RWPE2 (cell line): ENCODE measurements at regions not wholly inside any gene's neighbourhood (a gene's known extent, or its start where the extent isn't known, plus 50 kb on each side); places are given as distances from the start of the nearest gene placed in this dataset.

Experiments
- ATAC-seq: fragments of 200-7000 bp; cut with Tn5 transposase; 3 replicates; pipeline ENCODE4 v1.9.1; 2021; ENCODE audit warnings: low read depth
- DNase-seq: peaks from one replicate; pipeline ENCODE4 v3.0.0-alpha.2; 2020; ENCODE audit warnings: low spot score
- H3K27ac ChIP-seq: fragments of 450-650 bp; 2 replicates; pipeline ENCODE4 v1.5.1; 2017; ENCODE audit warnings: mild to moderate bottlenecking; ENCODE audit not compliant: poor library complexity, severe bottlenecking
- H3K27me3 ChIP-seq: fragments of 250-450 bp; sonication (Bioruptor Pico); 2 replicates; pipeline ENCODE4 v1.5.1; 2021; ENCODE audit warnings: mild to moderate bottlenecking, moderate library complexity; ENCODE audit not compliant: insufficient read depth, poor library complexity, severe bottlenecking
- H3K36me3 ChIP-seq: fragments of 250-450 bp; sonication (Bioruptor Pico); 2 replicates; pipeline ENCODE4 v1.5.1; 2020; ENCODE audit warnings: low read depth, mild to moderate bottlenecking, moderate library complexity
- H3K4me1 ChIP-seq: fragments of 250-450 bp; sonication (Bioruptor Pico); 2 replicates; pipeline ENCODE4 v1.5.1; 2021; ENCODE audit warnings: mild to moderate bottlenecking, moderate library complexity; ENCODE audit not compliant: insufficient read depth, poor library complexity, severe bottlenecking
- H3K4me3 ChIP-seq: fragments of 250-450 bp; sonication (Bioruptor Pico); 2 replicates; pipeline ENCODE4 v1.5.1; 2021; ENCODE audit warnings: mild to moderate bottlenecking, moderate library complexity; ENCODE audit not compliant: severe bottlenecking
- H3K9me3 ChIP-seq: fragments of 250-450 bp; sonication (Bioruptor Pico); 2 replicates; pipeline ENCODE4 v1.5.1; 2021; ENCODE audit warnings: mild to moderate bottlenecking, moderate library complexity; ENCODE audit not compliant: severe bottlenecking
- TF ChIP-seq, protein P1 (sequence below): fragments of 450-650 bp; IDR thresholded peaks from one replicate; pipeline ENCODE4 v1.5.1; 2017; ENCODE audit warnings: mild to moderate bottlenecking, moderate library complexity; ENCODE audit not compliant: poor library complexity, severe bottlenecking

DNA sequence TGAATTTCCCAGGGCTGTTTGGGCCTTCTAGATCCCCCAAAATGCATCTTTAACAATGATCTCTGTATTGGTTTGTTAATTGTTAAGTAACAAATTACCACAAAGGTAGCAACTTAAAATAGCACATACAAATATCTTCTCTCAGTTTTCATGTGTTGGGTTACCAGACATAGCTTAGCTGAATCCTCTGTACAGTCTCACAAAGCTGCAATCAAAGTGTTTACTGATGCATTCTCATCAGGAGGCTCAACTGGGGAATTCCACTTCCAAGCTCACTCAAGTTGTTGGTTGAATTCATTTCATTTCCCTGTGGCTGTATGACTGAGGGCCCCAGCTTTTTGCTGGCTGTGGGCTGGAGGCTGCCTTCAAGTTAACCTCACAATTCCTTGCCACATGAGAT lies 297.6 kb downstream of the RPLP1 start:
- Histone ChIP-seq H3K9me3 (no peaks in the 10 kb centered on the region), H3K27ac (no peak overlapping the region), H3K36me3 (no peaks in the 10 kb centered on the region), H3K4me1 (no peaks in the 10 kb centered on the region), H3K4me3 (no peak overlapping the region), H3K27me3 (no peaks in the 10 kb centered on the region)
- TF ChIP-seq, protein P1, sequence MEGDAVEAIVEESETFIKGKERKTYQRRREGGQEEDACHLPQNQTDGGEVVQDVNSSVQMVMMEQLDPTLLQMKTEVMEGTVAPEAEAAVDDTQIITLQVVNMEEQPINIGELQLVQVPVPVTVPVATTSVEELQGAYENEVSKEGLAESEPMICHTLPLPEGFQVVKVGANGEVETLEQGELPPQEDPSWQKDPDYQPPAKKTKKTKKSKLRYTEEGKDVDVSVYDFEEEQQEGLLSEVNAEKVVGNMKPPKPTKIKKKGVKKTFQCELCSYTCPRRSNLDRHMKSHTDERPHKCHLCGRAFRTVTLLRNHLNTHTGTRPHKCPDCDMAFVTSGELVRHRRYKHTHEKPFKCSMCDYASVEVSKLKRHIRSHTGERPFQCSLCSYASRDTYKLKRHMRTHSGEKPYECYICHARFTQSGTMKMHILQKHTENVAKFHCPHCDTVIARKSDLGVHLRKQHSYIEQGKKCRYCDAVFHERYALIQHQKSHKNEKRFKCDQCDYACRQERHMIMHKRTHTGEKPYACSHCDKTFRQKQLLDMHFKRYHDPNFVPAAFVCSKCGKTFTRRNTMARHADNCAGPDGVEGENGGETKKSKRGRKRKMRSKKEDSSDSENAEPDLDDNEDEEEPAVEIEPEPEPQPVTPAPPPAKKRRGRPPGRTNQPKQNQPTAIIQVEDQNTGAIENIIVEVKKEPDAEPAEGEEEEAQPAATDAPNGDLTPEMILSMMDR: no peak
- ATAC-seq (no peak), DNase-seq (no peak)

DNA sequence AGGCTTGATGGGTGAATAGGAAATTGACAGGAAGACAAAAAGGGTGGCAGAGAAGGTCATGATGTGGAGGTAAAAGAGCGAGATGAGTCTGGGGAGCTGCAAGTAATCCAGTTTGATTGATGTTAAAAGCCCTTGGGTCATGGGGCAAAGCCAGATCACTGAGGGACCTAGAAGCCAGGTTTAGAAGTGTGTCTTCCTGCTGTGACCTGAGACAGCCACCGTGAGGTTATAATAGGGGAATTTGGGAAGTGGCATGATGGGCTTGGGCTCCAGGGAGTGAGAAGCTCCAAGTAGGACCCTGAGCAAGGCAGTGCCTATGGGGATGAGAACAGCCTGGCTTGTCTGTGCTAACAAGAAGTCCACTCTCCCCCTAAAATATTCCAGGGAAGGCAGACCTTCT lies 298.5 kb downstream of the RPLP1 start:
- TF ChIP-seq, protein P1: no peak
- no peaks in the 10 kb centered on the region for H3K27me3 ChIP-seq
- DNase-seq: no peak
- H3K4me1 ChIP-seq: no peaks in the 10 kb centered on the region
- H3K36me3 ChIP-seq: no peaks in the 10 kb centered on the region
- H3K4me3 ChIP-seq: no peak overlapping the region
- H3K27ac ChIP-seq: no peak overlapping the region
- no peak for ATAC-seq
- no peaks in the 10 kb centered on the region for H3K9me3 ChIP-seq

DNA sequence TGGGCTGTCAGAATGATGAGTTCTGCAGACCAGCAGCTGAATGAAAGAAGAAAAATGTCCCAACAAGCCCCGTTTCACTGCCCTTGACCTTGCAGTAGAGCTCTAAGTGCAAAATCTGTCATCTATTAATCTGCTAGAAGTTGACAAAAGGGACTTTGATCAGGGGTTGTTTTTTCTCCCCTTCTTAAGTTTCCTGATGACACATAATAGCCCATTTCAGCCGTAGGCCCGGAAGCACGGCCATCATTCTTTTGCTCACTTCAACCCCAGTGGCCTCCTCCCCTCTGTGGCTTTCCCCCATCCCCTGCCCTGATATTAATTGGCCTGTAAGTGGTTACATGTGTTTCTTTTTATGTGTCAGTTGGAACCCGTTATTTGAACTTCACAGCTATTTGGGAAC lies 298.9 kb downstream of the RPLP1 start:
- H3K4me1 ChIP-seq: no peaks in the 10 kb centered on the region
- no peaks in the 10 kb centered on the region for H3K36me3 ChIP-seq
- H3K4me3 ChIP-seq: no peak overlapping the region
- no peak overlapping the region for H3K27ac ChIP-seq
- TF ChIP-seq, protein P1: no peak
- no peaks in the 10 kb centered on the region for H3K27me3 ChIP-seq
- no peaks in the 10 kb centered on the region for H3K9me3 ChIP-seq
- ATAC-seq (no peak), DNase-seq (no peak)

DNA sequence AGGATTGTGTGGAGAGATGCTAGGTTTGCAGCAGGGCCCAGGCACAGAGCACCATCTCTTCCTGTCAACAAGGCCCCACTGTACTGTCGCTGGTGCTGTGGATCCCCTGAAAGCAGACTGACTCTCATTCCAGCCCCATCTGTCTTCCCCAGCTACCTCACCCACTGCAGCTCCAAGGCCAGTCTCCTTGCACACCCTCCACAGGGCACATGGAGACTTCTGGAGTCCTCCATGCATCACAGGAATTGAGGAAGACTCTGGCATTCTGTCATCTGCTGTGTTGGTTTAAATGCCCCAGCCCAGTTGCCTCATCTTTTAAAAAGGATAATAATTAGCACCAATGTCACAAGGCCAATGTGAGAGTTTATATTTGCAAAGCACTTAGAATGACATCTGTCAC lies 301.2 kb downstream of the RPLP1 start:
- TF ChIP-seq, protein P1: no peak
- no peaks in the 10 kb centered on the region for H3K27me3 ChIP-seq
- H3K36me3 ChIP-seq: no peaks in the 10 kb centered on the region
- H3K9me3 ChIP-seq: no peaks in the 10 kb centered on the region
- H3K4me1 ChIP-seq: peaks cover 3% of the 10 kb centered on the region
- DNase-seq (no peak), ATAC-seq (no peak)
- H3K4me3 ChIP-seq: no peak overlapping the region
- H3K27ac ChIP-seq: no peak overlapping the region

DNA sequence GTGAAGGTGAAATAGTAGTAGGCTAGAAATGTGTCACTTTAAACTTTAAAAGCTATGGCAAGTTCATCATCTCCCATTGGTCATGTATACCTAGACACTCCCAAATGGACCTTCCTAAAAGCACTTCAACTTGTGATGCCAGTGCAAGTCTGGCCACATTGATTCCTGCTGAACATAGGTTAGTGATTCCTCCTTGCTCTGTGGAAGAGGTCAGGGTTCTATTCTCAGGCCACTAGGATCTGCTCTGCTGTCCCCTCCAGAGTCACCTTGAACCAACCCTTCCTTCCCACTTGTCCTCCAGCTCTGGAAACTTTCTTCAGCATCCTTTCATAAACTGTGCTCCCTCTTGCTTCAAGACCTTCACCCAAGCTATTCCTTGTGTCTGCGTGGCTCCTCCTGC lies 301.7 kb downstream of the RPLP1 start:
- no peaks in the 10 kb centered on the region for H3K9me3 ChIP-seq
- H3K27me3 ChIP-seq: no peaks in the 10 kb centered on the region
- no peak overlapping the region for H3K4me3 ChIP-seq
- no peaks in the 10 kb centered on the region for H3K36me3 ChIP-seq
- DNase-seq (no peak), ATAC-seq (no peak)
- TF ChIP-seq, protein P1: no peak
- no peak overlapping the region for H3K27ac ChIP-seq
- H3K4me1 ChIP-seq: peaks cover 8% of the 10 kb centered on the region
